WTC11 (cell line): ENCODE measurements at regions not wholly inside any gene's neighbourhood (a gene's known extent, or its start where the extent isn't known, plus 50 kb on each side); places are given as distances from the start of the nearest gene placed in this dataset.
A peak's percentile ranks its signal among the peaks of the same experiment; 100 is the strongest.

Experiments used
- ATAC-seq: fragments of 200-7000 bp; cut with Tn5 transposase; 2 replicates; pipeline ENCODE4 v1.10.0; 2021; ENCODE audit warnings: mild to moderate bottlenecking, moderate library complexity
- CTCF ChIA-PET: fragments of 300-600 bp; sonication (Branson Sonifier 250); formaldehyde crosslinking; loops from one replicate; lab custom pipeline; 2021; ENCODE audit warnings: antibody characterized with exemption; lab: Charles Lee
- POLR2A ChIA-PET: fragments of 350-600 bp; sonication (Branson Sonifier 250); formaldehyde crosslinking; loops from one replicate; lab custom pipeline; 2021; ENCODE audit warnings: antibody characterized with exemption; lab: Charles Lee
- DNase-seq: peaks from one replicate; pipeline ENCODE4 v3.0.0; 2021; ENCODE audit warnings: low spot score
- H3K27ac Mint-ChIP-seq: 2 replicates; pipeline ENCODE4 v1.8.0; 2021; ENCODE audit warnings: mixed read lengths
- H3K27me3 Mint-ChIP-seq: 2 replicates; pipeline ENCODE4 v1.8.0; 2021; ENCODE audit warnings: low read depth, mild to moderate bottlenecking, moderate library complexity, mixed read lengths
- H3K36me3 Mint-ChIP-seq: 2 replicates; pipeline ENCODE4 v1.8.0; 2021; ENCODE audit warnings: mixed read lengths
- H3K4me1 Mint-ChIP-seq: 2 replicates; pipeline ENCODE4 v1.8.0; 2022; ENCODE audit warnings: mixed read lengths
- H3K4me3 Mint-ChIP-seq: 2 replicates; pipeline ENCODE4 v1.8.0; 2021; ENCODE audit warnings: mild to moderate bottlenecking, moderate library complexity, mixed read lengths
- H3K9me3 Mint-ChIP-seq: 2 replicates; pipeline ENCODE4 v1.8.0; 2021; ENCODE audit warnings: mixed read lengths
- ATF1 ChIP-seq: sonication (generic); formaldehyde crosslinking; IDR thresholded peaks from 2 replicates; pipeline ENCODE4 v1.8.1; 2023; ENCODE audit warnings: mild to moderate bottlenecking, moderate library complexity, missing genetic modification reagents
- CBFB ChIP-seq: sonication (generic); formaldehyde crosslinking; IDR thresholded peaks from 2 replicates; pipeline ENCODE4 v1.8.1; 2022; ENCODE audit warnings: mild to moderate bottlenecking, low read depth, missing genetic modification reagents
- CREM ChIP-seq: sonication (generic); formaldehyde crosslinking; IDR thresholded peaks from 2 replicates; pipeline ENCODE4 v1.8.1; 2022; ENCODE audit warnings: mild to moderate bottlenecking, missing genetic modification reagents, moderate library complexity
- FOXJ3 ChIP-seq: sonication (generic); formaldehyde crosslinking; IDR thresholded peaks from 2 replicates; pipeline ENCODE4 v1.9.0; 2021; ENCODE audit warnings: missing genetic modification reagents, mild to moderate bottlenecking, borderline replicate concordance
- FOXK1 ChIP-seq: sonication (generic); formaldehyde crosslinking; IDR thresholded peaks from 2 replicates; pipeline ENCODE4 v1.8.0; 2022; ENCODE audit warnings: mild to moderate bottlenecking, moderate library complexity, missing genetic modification reagents
- FOXP1 ChIP-seq: sonication (generic); formaldehyde crosslinking; IDR thresholded peaks from 2 replicates; pipeline ENCODE4 v1.8.0; 2022; ENCODE audit warnings: missing genetic modification reagents, mild to moderate bottlenecking, moderate library complexity, borderline replicate concordance
- OVOL2 ChIP-seq: fragments of 250-450 bp; sonication (Bioruptor Pico); IDR thresholded peaks from 2 replicates; pipeline ENCODE4 v1.9.0; 2021; ENCODE audit warnings: mild to moderate bottlenecking, borderline replicate concordance
- SMAD4 ChIP-seq: sonication (generic); formaldehyde crosslinking; IDR thresholded peaks from 2 replicates; pipeline ENCODE4 v1.8.0; 2022; ENCODE audit warnings: mild to moderate bottlenecking, missing genetic modification reagents
- ZBTB21 ChIP-seq: sonication (generic); formaldehyde crosslinking; IDR thresholded peaks from 2 replicates; pipeline ENCODE4 v1.8.1; 2023; ENCODE audit warnings: mild to moderate bottlenecking, missing genetic modification reagents, borderline replicate concordance
- ZNF423 ChIP-seq: fragments of 250-450 bp; sonication (Bioruptor Pico); IDR thresholded peaks from 2 replicates; pipeline ENCODE4 v2.1.2; 2022; ENCODE audit warnings: mild to moderate bottlenecking, moderate library complexity
- ZNF671 ChIP-seq: fragments of 250-450 bp; sonication (Bioruptor Pico); IDR thresholded peaks from 2 replicates; pipeline ENCODE4 v1.8.0; 2021; ENCODE audit warnings: mild to moderate bottlenecking
- TF ChIP-seq, protein P1 (sequence below): sonication (generic); formaldehyde crosslinking; IDR thresholded peaks from 2 replicates; pipeline ENCODE4 v1.8.0; 2022; ENCODE audit warnings: mild to moderate bottlenecking, missing genetic modification reagents
- TF ChIP-seq, protein P2 (sequence below): sonication (generic); formaldehyde crosslinking; IDR thresholded peaks from 2 replicates; pipeline ENCODE4 v1.8.1; 2023; ENCODE audit warnings: mild to moderate bottlenecking, missing genetic modification reagents, moderate library complexity
- TF ChIP-seq, protein P3 (sequence below): sonication (generic); formaldehyde crosslinking; IDR thresholded peaks from 2 replicates; pipeline ENCODE4 v1.8.0; 2022; ENCODE audit warnings: mild to moderate bottlenecking, missing genetic modification reagents
- TF ChIP-seq, protein P4 (sequence below): sonication (generic); formaldehyde crosslinking; IDR thresholded peaks from 2 replicates; pipeline ENCODE4 v1.8.1; 2023; ENCODE audit warnings: mild to moderate bottlenecking, missing genetic modification reagents
- TF ChIP-seq, protein P5 (sequence below): fragments of 250-450 bp; sonication (Bioruptor Pico); IDR thresholded peaks from 2 replicates; pipeline ENCODE4 v1.8.0; 2021; ENCODE audit warnings: mild to moderate bottlenecking
- TF ChIP-seq, protein P6 (sequence below): sonication (generic); formaldehyde crosslinking; IDR thresholded peaks from 2 replicates; pipeline ENCODE4 v1.8.1; 2023; ENCODE audit warnings: mild to moderate bottlenecking, missing genetic modification reagents
- TF ChIP-seq, protein P7 (sequence below): fragments of 250-450 bp; sonication (Bioruptor Pico); IDR thresholded peaks from 2 replicates; pipeline ENCODE4 v2.1.2; 2022; ENCODE audit warnings: mild to moderate bottlenecking, moderate library complexity
- TF ChIP-seq, protein P8 (sequence below): sonication (generic); formaldehyde crosslinking; conservative IDR thresholded peaks from 2 replicates; pipeline ENCODE4 v1.8.1; 2023; ENCODE audit warnings: mild to moderate bottlenecking, low read depth, missing genetic modification reagents, moderate library complexity

DNA sequence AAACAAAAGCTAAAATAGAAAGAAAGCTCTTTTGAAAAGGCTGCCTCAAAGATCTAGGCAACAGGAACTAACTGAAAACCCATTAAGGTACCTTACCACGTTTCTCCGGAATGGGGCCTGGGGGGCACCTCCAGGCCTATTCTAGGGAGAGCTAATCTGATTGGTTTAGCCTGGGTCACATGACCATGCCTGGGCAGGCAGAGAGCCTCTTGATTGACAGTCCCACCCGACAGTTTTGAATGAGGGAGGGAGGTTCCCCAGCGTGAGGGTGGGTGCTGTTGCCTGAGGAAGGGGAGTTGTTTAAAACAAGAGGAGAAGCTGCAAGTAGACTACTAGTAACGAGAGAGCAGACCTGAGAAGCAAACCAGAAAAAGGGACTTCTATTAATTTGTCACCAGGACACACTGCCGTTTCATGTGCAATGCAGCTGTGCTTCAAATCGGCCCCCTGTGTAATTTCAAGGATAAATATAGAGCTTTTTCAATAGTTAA, 143.4 kb upstream of the HS3ST2 start:
- TF ChIP-seq, protein P1, sequence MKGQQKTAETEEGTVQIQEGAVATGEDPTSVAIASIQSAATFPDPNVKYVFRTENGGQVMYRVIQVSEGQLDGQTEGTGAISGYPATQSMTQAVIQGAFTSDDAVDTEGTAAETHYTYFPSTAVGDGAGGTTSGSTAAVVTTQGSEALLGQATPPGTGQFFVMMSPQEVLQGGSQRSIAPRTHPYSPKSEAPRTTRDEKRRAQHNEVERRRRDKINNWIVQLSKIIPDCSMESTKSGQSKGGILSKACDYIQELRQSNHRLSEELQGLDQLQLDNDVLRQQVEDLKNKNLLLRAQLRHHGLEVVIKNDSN = peak; percentile 91
- no peak for TF ChIP-seq SMAD4 (CRISPR knock-in tag)
- TF ChIP-seq, protein P2, sequence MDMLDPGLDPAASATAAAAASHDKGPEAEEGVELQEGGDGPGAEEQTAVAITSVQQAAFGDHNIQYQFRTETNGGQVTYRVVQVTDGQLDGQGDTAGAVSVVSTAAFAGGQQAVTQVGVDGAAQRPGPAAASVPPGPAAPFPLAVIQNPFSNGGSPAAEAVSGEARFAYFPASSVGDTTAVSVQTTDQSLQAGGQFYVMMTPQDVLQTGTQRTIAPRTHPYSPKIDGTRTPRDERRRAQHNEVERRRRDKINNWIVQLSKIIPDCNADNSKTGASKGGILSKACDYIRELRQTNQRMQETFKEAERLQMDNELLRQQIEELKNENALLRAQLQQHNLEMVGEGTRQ (CRISPR knock-in tag) = peak; percentile 93
- no peak overlapping the region for H3K27ac Mint-ChIP-seq
- H3K4me1 Mint-ChIP-seq = no peaks in the 10 kb centered on the region
- no peaks in the 10 kb centered on the region for H3K36me3 Mint-ChIP-seq
- POLR2A ChIA-PET = no interaction called here
- peak; percentile 59 for DNase-seq
- peak; percentile 92 for ATAC-seq
- H3K27me3 Mint-ChIP-seq = no peaks in the 10 kb centered on the region
- no peaks in the 10 kb centered on the region for H3K9me3 Mint-ChIP-seq
- no peak overlapping the region for H3K4me3 Mint-ChIP-seq
- CTCF ChIA-PET = interaction anchor here (1.2 to 1.3 kb wide), 2 partner anchors 11 to 136 kb away, joined by 3 to 4 read pairs; no protein-coding TSS in a partner anchor

DNA sequence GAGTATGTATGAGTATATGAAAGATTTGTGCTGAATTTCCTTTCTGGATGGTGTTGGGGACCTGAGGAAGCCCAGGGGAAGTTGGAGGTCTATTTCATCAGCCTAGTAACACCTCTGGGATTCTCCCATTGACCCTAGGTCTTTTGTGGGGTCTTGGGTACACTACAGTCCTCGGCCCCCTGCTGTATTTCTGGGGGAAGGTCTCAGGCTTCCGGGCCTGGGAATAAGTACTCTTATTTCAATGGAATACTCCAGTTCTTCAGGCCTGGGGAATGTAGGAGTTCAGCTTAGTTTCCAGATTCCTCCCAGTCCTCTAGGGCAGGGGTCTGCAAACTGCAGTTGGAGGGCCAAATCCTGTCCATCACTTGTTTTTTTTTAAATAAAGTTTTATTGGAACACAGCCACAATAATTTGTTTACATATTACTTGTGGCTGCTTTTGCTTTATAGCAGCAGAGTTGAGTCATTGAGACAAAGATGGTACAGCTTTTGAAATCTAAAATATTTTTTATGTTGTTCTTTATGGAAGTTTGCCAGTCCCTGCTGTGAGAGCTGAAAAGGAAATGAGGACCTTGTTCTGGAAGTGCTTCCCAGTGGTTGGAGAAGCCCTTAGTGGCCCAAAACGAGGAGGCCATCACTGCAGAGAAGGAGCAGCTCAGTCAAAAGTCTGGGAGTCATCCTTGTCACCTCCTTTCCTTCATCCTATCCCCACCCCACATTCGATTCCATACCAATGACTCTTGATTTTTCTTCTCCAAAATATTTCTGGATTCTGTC, 142.5 kb upstream of the HS3ST2 start:
- Mint-ChIP-seq H3K4me1 (no peaks in the 10 kb centered on the region), H3K9me3 (no peaks in the 10 kb centered on the region), H3K4me3 (no peak overlapping the region), H3K27me3 (no peaks in the 10 kb centered on the region), H3K36me3 (no peaks in the 10 kb centered on the region), H3K27ac (no peak overlapping the region)
- no peak for DNase-seq
- POLR2A ChIA-PET = no interaction called here
- CTCF ChIA-PET = interaction anchor here (1.2 kb wide), 1 partner anchor 10 kb away, joined by 4 read pairs; no protein-coding TSS in a partner anchor
- TF ChIP-seq, protein P3, sequence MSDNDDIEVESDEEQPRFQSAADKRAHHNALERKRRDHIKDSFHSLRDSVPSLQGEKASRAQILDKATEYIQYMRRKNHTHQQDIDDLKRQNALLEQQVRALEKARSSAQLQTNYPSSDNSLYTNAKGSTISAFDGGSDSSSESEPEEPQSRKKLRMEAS (CRISPR knock-in tag) = no peak
- TF ChIP-seq, protein P4, sequence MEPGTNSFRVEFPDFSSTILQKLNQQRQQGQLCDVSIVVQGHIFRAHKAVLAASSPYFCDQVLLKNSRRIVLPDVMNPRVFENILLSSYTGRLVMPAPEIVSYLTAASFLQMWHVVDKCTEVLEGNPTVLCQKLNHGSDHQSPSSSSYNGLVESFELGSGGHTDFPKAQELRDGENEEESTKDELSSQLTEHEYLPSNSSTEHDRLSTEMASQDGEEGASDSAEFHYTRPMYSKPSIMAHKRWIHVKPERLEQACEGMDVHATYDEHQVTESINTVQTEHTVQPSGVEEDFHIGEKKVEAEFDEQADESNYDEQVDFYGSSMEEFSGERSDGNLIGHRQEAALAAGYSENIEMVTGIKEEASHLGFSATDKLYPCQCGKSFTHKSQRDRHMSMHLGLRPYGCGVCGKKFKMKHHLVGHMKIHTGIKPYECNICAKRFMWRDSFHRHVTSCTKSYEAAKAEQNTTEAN (CRISPR knock-in tag) = no peak
- no peak for TF ChIP-seq CREM (CRISPR knock-in tag)
- TF ChIP-seq ZNF423 = no peak
- no peak; the same call in 1 of the 2 replicates for ATAC-seq

DNA sequence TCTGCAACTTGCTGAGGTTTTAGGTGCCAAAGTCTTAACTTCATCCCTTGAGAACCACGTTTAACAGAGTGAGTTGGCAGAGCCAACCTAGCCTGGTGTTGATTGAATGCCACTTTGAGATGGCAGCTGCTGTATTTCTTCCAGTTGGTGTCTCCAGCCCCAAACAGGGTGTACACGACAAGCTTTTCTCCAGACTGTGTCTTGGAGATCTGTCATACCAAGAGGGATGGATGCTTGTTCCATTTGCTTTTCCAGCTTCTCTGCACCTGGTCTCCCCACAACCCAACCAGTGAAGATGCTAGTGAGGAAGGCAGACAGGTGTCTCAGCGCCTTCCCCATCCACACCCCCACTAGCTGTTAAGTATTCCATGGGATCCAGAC, 141.1 kb upstream of the HS3ST2 start:
- ChIA-PET POLR2A (no interaction called here), CTCF (no interaction called here)
- no peaks in the 10 kb centered on the region for H3K4me1 Mint-ChIP-seq

More for the DNA sequence above, 141.1 kb upstream of the HS3ST2 start:
- no peak for TF ChIP-seq ZBTB21 (CRISPR knock-in tag)
- no peak for TF ChIP-seq CBFB
- TF ChIP-seq FOXK1 = no peak
- no peak for TF ChIP-seq OVOL2 (CRISPR knock-in tag)
- no peak for TF ChIP-seq ZNF671 (CRISPR knock-in tag)
- TF ChIP-seq, protein P5, sequence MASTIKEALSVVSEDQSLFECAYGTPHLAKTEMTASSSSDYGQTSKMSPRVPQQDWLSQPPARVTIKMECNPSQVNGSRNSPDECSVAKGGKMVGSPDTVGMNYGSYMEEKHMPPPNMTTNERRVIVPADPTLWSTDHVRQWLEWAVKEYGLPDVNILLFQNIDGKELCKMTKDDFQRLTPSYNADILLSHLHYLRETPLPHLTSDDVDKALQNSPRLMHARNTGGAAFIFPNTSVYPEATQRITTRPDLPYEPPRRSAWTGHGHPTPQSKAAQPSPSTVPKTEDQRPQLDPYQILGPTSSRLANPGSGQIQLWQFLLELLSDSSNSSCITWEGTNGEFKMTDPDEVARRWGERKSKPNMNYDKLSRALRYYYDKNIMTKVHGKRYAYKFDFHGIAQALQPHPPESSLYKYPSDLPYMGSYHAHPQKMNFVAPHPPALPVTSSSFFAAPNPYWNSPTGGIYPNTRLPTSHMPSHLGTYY (CRISPR knock-in tag) = no peak
- TF ChIP-seq, protein P6, sequence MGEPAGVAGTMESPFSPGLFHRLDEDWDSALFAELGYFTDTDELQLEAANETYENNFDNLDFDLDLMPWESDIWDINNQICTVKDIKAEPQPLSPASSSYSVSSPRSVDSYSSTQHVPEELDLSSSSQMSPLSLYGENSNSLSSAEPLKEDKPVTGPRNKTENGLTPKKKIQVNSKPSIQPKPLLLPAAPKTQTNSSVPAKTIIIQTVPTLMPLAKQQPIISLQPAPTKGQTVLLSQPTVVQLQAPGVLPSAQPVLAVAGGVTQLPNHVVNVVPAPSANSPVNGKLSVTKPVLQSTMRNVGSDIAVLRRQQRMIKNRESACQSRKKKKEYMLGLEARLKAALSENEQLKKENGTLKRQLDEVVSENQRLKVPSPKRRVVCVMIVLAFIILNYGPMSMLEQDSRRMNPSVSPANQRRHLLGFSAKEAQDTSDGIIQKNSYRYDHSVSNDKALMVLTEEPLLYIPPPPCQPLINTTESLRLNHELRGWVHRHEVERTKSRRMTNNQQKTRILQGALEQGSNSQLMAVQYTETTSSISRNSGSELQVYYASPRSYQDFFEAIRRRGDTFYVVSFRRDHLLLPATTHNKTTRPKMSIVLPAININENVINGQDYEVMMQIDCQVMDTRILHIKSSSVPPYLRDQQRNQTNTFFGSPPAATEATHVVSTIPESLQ (CRISPR knock-in tag) = no peak
- TF ChIP-seq ATF1 (CRISPR knock-in tag) = no peak
- TF ChIP-seq, protein P7, sequence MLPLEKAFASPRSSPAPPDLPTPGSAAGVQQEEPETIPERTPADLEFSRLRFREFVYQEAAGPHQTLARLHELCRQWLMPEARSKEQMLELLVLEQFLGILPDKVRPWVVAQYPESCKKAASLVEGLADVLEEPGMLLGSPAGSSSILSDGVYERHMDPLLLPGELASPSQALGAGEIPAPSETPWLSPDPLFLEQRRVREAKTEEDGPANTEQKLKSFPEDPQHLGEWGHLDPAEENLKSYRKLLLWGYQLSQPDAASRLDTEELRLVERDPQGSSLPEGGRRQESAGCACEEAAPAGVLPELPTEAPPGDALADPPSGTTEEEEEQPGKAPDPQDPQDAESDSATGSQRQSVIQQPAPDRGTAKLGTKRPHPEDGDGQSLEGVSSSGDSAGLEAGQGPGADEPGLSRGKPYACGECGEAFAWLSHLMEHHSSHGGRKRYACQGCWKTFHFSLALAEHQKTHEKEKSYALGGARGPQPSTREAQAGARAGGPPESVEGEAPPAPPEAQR (CRISPR knock-in tag) = no peak
- TF ChIP-seq, protein P8, sequence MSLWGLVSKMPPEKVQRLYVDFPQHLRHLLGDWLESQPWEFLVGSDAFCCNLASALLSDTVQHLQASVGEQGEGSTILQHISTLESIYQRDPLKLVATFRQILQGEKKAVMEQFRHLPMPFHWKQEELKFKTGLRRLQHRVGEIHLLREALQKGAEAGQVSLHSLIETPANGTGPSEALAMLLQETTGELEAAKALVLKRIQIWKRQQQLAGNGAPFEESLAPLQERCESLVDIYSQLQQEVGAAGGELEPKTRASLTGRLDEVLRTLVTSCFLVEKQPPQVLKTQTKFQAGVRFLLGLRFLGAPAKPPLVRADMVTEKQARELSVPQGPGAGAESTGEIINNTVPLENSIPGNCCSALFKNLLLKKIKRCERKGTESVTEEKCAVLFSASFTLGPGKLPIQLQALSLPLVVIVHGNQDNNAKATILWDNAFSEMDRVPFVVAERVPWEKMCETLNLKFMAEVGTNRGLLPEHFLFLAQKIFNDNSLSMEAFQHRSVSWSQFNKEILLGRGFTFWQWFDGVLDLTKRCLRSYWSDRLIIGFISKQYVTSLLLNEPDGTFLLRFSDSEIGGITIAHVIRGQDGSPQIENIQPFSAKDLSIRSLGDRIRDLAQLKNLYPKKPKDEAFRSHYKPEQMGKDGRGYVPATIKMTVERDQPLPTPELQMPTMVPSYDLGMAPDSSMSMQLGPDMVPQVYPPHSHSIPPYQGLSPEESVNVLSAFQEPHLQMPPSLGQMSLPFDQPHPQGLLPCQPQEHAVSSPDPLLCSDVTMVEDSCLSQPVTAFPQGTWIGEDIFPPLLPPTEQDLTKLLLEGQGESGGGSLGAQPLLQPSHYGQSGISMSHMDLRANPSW = no peak
- no peak for TF ChIP-seq FOXP1 (CRISPR knock-in tag)
- no peak for TF ChIP-seq FOXJ3
- ATAC-seq = no peak
- no peaks in the 10 kb centered on the region for H3K36me3 Mint-ChIP-seq
- no peak overlapping the region for H3K27ac Mint-ChIP-seq
- H3K27me3 Mint-ChIP-seq = no peaks in the 10 kb centered on the region
- H3K4me3 Mint-ChIP-seq = no peak overlapping the region
- H3K9me3 Mint-ChIP-seq = peaks cover 5% of the 10 kb centered on the region
- DNase-seq = no peak
